ENCODE measurements at regions not wholly inside any gene's neighbourhood (a gene's known extent, or its start where the extent isn't known, plus 50 kb on each side); places are given as distances from the start of the nearest gene placed in this dataset.

GRCh38 chr4:132863619-132864018 is 285.5 kb upstream of the PCDH10 start:
- no peaks in the 10 kb centered on the region for H3K4me1 Mint-ChIP-seq (ENCODE audit: low read depth in 2 of 2)
- H3K36me3 Mint-ChIP-seq (ENCODE audit: insufficient read depth), result no peaks in the 10 kb centered on the region
- H3K27me3 Mint-ChIP-seq, result no peaks in the 10 kb centered on the region
- H3K4me3 Mint-ChIP-seq, result no peak overlapping the region
- peaks cover under 1 to 1% of the 10 kb centered on the region in 2 donors for H3K9me3 Mint-ChIP-seq
- no peak overlapping the region for H3K27ac Mint-ChIP-seq
- no peak for DNase-seq
- no peak for ATAC-seq (replicated peaks)

- ATAC-seq (replicated peaks), result no peak
These were observed 283.6 kb upstream of the PCDH10 start for GRCh38 chr4:132865458-132865857.

GRCh38 chr4:132865922-132866321 is 283.2 kb upstream of the PCDH10 start:
- Mint-ChIP-seq H3K4me1 (ENCODE audit: low read depth in 2 of 2) (no peaks in the 10 kb centered on the region), H3K36me3 (ENCODE audit: insufficient read depth) (no peaks in the 10 kb centered on the region), H3K4me3 (no peak overlapping the region), H3K9me3 (peaks cover 0 to 1% of the 10 kb centered on the region in 2 donors), H3K27ac (no peak overlapping the region), H3K27me3 (no peaks in the 10 kb centered on the region)
- no peak for ATAC-seq (replicated peaks)
- no peak for DNase-seq

More at GRCh38 chr4:132865458-132865857, 283.6 kb upstream of the PCDH10 start:
- H3K4me3 Mint-ChIP-seq, result no peak overlapping the region
- H3K4me1 Mint-ChIP-seq (ENCODE audit: low read depth in 2 of 2), result no peaks in the 10 kb centered on the region
- H3K27me3 Mint-ChIP-seq, result no peaks in the 10 kb centered on the region
- no peaks in the 10 kb centered on the region for H3K36me3 Mint-ChIP-seq (ENCODE audit: insufficient read depth)
- DNase-seq, result no peak
- H3K27ac Mint-ChIP-seq, result no peak overlapping the region
- peaks cover 0 to 1% of the 10 kb centered on the region in 2 donors for H3K9me3 Mint-ChIP-seq

- no peaks in the 10 kb centered on the region for H3K4me1 Mint-ChIP-seq (ENCODE audit: low read depth in 2 of 2)
- H3K36me3 Mint-ChIP-seq (ENCODE audit: insufficient read depth), result no peaks in the 10 kb centered on the region
- no peaks in the 10 kb centered on the region for H3K27me3 Mint-ChIP-seq
- DNase-seq, result no peak
- H3K4me3 Mint-ChIP-seq, result no peak overlapping the region
- H3K27ac Mint-ChIP-seq, result no peak overlapping the region
- H3K9me3 Mint-ChIP-seq, result peaks cover 0 to 1% of the 10 kb centered on the region in 2 donors
- no peak for ATAC-seq (replicated peaks)
These were observed 282.5 kb upstream of the PCDH10 start for GRCh38 chr4:132866616-132867015.

DNA sequence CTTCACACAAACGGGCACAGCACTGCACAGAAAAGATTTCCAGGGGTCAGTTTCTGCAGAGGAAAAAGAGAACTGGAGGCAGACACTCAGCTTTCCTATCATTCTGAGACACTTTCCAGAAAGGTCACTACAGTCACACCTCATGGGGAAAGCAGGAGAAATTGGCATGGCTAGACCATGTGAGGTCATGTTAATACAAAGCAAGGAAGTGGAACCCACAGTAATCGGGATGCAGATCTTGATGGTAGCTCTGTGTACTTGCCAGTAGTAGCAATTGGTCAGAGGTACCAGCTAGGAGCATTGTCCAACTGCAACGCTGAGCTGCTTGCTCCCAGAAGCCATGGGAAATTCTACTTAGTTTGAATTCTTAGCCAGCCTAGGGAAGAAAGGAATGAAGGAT is 255.3 kb upstream of the PCDH10 start:
- Mint-ChIP-seq H3K36me3 (ENCODE audit: insufficient read depth) (no peaks in the 10 kb centered on the region), H3K4me3 (no peak overlapping the region), H3K9me3 (peaks cover 5 to 6% of the 10 kb centered on the region in 2 donors), H3K27ac (no peak overlapping the region), H3K4me1 (ENCODE audit: low read depth in 2 of 2) (no peaks in the 10 kb centered on the region), H3K27me3 (no peaks in the 10 kb centered on the region)
- DNase-seq (no peak), ATAC-seq (replicated peaks) (no peak)

- Mint-ChIP-seq H3K9me3 (peaks cover 4 to 11% of the 10 kb centered on the region in 2 donors), H3K27ac (no peak overlapping the region), H3K4me3 (no peak overlapping the region), H3K27me3 (no peaks in the 10 kb centered on the region), H3K4me1 (ENCODE audit: low read depth in 2 of 2) (no peaks in the 10 kb centered on the region), H3K36me3 (ENCODE audit: insufficient read depth) (no peaks in the 10 kb centered on the region)
- DNase-seq (no peak), ATAC-seq (replicated peaks) (no peak)
These were observed 247.9 kb upstream of the PCDH10 start for GRCh38 chr4:132901224-132901623.

GRCh38 chr4:132910229-132910748 is 238.8 kb upstream of the PCDH10 start:
- Mint-ChIP-seq H3K4me1 (ENCODE audit: low read depth in 2 of 2) (no peaks in the 10 kb centered on the region), H3K27ac (no peak overlapping the region), H3K36me3 (ENCODE audit: insufficient read depth) (no peaks in the 10 kb centered on the region), H3K9me3 (peaks cover 7 to 17% of the 10 kb centered on the region in 2 donors), H3K4me3 (no peak overlapping the region), H3K27me3 (no peaks in the 10 kb centered on the region)
- ATAC-seq (replicated peaks), result no peak
- DNase-seq, result no peak

- ATAC-seq (replicated peaks), result no peak
- no peak overlapping the region for H3K4me3 Mint-ChIP-seq
- no peaks in the 10 kb centered on the region for H3K36me3 Mint-ChIP-seq (ENCODE audit: insufficient read depth)
- no peak for DNase-seq
- H3K4me1 Mint-ChIP-seq (ENCODE audit: low read depth in 2 of 2), result no peaks in the 10 kb centered on the region
- no peak overlapping the region for H3K27ac Mint-ChIP-seq
- H3K27me3 Mint-ChIP-seq, result no peaks in the 10 kb centered on the region
- peaks cover 0 to 3% of the 10 kb centered on the region in 2 donors for H3K9me3 Mint-ChIP-seq
These were observed 231.0 kb upstream of the PCDH10 start for GRCh38 chr4:132918096-132918495.

DNA sequence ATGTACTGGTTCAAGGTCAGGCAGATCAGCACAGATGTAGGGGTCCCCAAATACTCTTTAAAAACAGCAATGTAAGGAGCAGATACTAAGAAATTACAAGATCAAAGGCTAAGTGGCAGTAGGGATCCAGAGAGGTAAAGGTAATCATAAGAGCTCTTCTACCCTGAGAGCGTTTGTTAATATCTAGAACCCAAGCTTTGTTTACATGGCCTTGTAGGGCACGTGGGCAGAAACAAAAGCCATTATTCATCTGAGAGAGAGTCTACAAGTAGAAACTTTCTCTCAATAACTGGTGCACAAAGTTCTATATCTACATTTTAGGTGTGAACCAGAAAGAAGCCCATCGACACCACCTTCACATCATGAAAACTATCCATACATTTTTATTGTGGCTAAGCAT is 225.6 kb upstream of the PCDH10 start:
- Mint-ChIP-seq H3K27ac (no peak overlapping the region), H3K4me3 (no peak overlapping the region), H3K27me3 (no peaks in the 10 kb centered on the region), H3K9me3 (peaks cover 0 to 3% of the 10 kb centered on the region in 2 donors), H3K36me3 (ENCODE audit: insufficient read depth) (no peaks in the 10 kb centered on the region), H3K4me1 (ENCODE audit: low read depth in 2 of 2) (no peaks in the 10 kb centered on the region)
- no peak for DNase-seq
- no peak for ATAC-seq (replicated peaks)

- no peaks in the 10 kb centered on the region for H3K36me3 Mint-ChIP-seq (ENCODE audit: insufficient read depth)
- no peak overlapping the region for H3K4me3 Mint-ChIP-seq
- no peak overlapping the region for H3K27ac Mint-ChIP-seq
- ATAC-seq (replicated peaks), result no peak
- H3K27me3 Mint-ChIP-seq, result no peaks in the 10 kb centered on the region
- H3K9me3 Mint-ChIP-seq, result peaks cover 0 to 6% of the 10 kb centered on the region in 2 donors
- no peaks in the 10 kb centered on the region for H3K4me1 Mint-ChIP-seq (ENCODE audit: low read depth in 2 of 2)
- DNase-seq, result no peak
These were observed 214.2 kb upstream of the PCDH10 start for GRCh38 chr4:132934911-132935310.

- DNase-seq, result no peak
- no peak for ATAC-seq (replicated peaks)
- Mint-ChIP-seq H3K36me3 (ENCODE audit: insufficient read depth) (no peaks in the 10 kb centered on the region), H3K27me3 (no peaks in the 10 kb centered on the region), H3K4me1 (ENCODE audit: low read depth in 2 of 2) (no peaks in the 10 kb centered on the region), H3K9me3 (peaks cover 2 to 14% of the 10 kb centered on the region in 2 donors), H3K27ac (no peak overlapping the region), H3K4me3 (no peak overlapping the region)
These were observed 193.9 kb upstream of the PCDH10 start for GRCh38 chr4:132955146-132955545.

- ATAC-seq (replicated peaks) (no peak), DNase-seq (no peak)
- Mint-ChIP-seq H3K36me3 (ENCODE audit: insufficient read depth) (no peaks in the 10 kb centered on the region), H3K27ac (no peak overlapping the region), H3K27me3 (no peaks in the 10 kb centered on the region), H3K4me1 (ENCODE audit: low read depth in 2 of 2) (no peaks in the 10 kb centered on the region), H3K4me3 (no peak overlapping the region), H3K9me3 (peaks cover 0 to 14% of the 10 kb centered on the region in 2 donors)
These were observed 192.1 kb upstream of the PCDH10 start for GRCh38 chr4:132956962-132957361.

- no peaks in the 10 kb centered on the region for H3K4me1 Mint-ChIP-seq (ENCODE audit: low read depth in 2 of 2)
- no peak overlapping the region for H3K27ac Mint-ChIP-seq
- DNase-seq (no peak), ATAC-seq (replicated peaks) (no peak)
- no peaks in the 10 kb centered on the region for H3K36me3 Mint-ChIP-seq (ENCODE audit: insufficient read depth)
- H3K9me3 Mint-ChIP-seq, result peaks cover 0 to 14% of the 10 kb centered on the region in 2 donors
- H3K27me3 Mint-ChIP-seq, result no peaks in the 10 kb centered on the region
- H3K4me3 Mint-ChIP-seq, result no peak overlapping the region
These were observed 190.4 kb upstream of the PCDH10 start for GRCh38 chr4:132958457-132959263.

- H3K27ac Mint-ChIP-seq, result no peak overlapping the region
- H3K4me3 Mint-ChIP-seq, result no peak overlapping the region
- H3K27me3 Mint-ChIP-seq, result no peaks in the 10 kb centered on the region
- DNase-seq, result no peak
- no peaks in the 10 kb centered on the region for H3K4me1 Mint-ChIP-seq (ENCODE audit: low read depth in 2 of 2)
- H3K9me3 Mint-ChIP-seq, result peaks cover 11 to 19% of the 10 kb centered on the region in 2 donors
- peaks cover 2% of the 10 kb centered on the region for H3K36me3 Mint-ChIP-seq (ENCODE audit: insufficient read depth)
- no peak for ATAC-seq (replicated peaks)
These were observed 167.5 kb upstream of the PCDH10 start for GRCh38 chr4:132981611-132982010.
